Neural cell (in vitro differentiated cells): ENCODE measurements at regions not wholly inside any gene's neighbourhood (a gene's known extent, or its start where the extent isn't known, plus 50 kb on each side); places are given as distances from the start of the nearest gene placed in this dataset.

Experiments
- EP300 ChIP-seq: fragments of 450-650 bp; conservative IDR thresholded peaks from 2 replicates; pipeline ENCODE4 v1.6.1; 2014; ENCODE audit warnings: antibody characterized with exemption, mild to moderate bottlenecking, moderate library complexity; ENCODE audit not compliant: poor library complexity, severe bottlenecking
- EZH2 ChIP-seq: fragments of 200-600, 300-800 bp; shearing (Covaris generic), sonication (generic); IDR thresholded peaks from 2 replicates; pipeline ENCODE4 v1.6.1; 2014; ENCODE audit warnings: antibody characterized with exemption, low read length, borderline replicate concordance, mild to moderate bottlenecking; ENCODE audit not compliant: insufficient read depth, poor library complexity, severe bottlenecking
- MXI1 ChIP-seq: fragments of 450-650 bp; conservative IDR thresholded peaks from 2 replicates; pipeline ENCODE4 v1.6.1; 2014; ENCODE audit warnings: antibody characterized with exemption, mild to moderate bottlenecking; ENCODE audit not compliant: poor library complexity, severe bottlenecking
- POLR2AphosphoS5 ChIP-seq: IDR thresholded peaks from 2 replicates; pipeline ENCODE4 v1.6.1; 2012
- RAD21 ChIP-seq: fragments of 450-650 bp; conservative IDR thresholded peaks from 2 replicates; pipeline ENCODE4 v1.6.1; 2014; ENCODE audit warnings: antibody characterized with exemption, mild to moderate bottlenecking, moderate library complexity
- SMC3 ChIP-seq: fragments of 450-650 bp; conservative IDR thresholded peaks from 2 replicates; pipeline ENCODE4 v1.6.1; 2014; ENCODE audit warnings: antibody characterized with exemption, mild to moderate bottlenecking, moderate library complexity; ENCODE audit not compliant: poor library complexity
- TAF1 ChIP-seq: IDR thresholded peaks from 2 replicates; pipeline ENCODE4 v1.6.1; 2012; ENCODE audit warnings: low read depth
- TF ChIP-seq, protein P1 (sequence below): fragments of 450-650 bp; IDR thresholded peaks from 2 replicates; pipeline ENCODE4 v1.5.1; 2014; ENCODE audit warnings: antibody characterized with exemption, mild to moderate bottlenecking, moderate library complexity; ENCODE audit not compliant: poor library complexity, severe bottlenecking

DNA sequence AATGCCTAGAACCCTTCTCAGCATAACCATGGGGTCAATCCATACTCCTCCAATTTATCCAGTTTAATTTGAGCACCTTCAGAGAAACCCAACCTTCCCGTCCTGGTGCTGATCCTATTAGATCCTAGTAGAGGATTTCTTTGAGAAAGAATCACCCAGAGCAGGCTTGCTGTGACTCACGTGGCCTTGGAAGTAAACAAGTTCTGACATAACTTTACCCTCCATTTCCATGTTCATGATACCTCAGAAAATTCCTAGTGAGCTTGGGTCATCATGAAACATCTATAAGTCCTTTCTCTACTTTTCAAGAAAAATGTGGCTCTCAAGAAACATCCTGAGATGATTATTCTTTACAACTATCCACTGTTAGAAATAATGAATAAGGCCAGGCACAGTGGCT lies 71.7 kb downstream of the PRLHR start:
- TF ChIP-seq, protein P1, sequence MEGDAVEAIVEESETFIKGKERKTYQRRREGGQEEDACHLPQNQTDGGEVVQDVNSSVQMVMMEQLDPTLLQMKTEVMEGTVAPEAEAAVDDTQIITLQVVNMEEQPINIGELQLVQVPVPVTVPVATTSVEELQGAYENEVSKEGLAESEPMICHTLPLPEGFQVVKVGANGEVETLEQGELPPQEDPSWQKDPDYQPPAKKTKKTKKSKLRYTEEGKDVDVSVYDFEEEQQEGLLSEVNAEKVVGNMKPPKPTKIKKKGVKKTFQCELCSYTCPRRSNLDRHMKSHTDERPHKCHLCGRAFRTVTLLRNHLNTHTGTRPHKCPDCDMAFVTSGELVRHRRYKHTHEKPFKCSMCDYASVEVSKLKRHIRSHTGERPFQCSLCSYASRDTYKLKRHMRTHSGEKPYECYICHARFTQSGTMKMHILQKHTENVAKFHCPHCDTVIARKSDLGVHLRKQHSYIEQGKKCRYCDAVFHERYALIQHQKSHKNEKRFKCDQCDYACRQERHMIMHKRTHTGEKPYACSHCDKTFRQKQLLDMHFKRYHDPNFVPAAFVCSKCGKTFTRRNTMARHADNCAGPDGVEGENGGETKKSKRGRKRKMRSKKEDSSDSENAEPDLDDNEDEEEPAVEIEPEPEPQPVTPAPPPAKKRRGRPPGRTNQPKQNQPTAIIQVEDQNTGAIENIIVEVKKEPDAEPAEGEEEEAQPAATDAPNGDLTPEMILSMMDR, result no peak
- no peak for TF ChIP-seq MXI1
- no peak for TF ChIP-seq EZH2
- TF ChIP-seq EP300, result no peak
- TF ChIP-seq TAF1, result no peak
- TF ChIP-seq POLR2AphosphoS5, result no peak
- no peak for TF ChIP-seq RAD21
- no peak for TF ChIP-seq SMC3
